GM12878 (cell line): ENCODE measurements at regions not wholly inside any gene's neighbourhood (a gene's known extent, or its start where the extent isn't known, plus 50 kb on each side); places are given as distances from the start of the nearest gene placed in this dataset.

ENCODE experiments used
- ATAC-seq: fragments of 200-7000 bp; cut with Tn5 transposase; 3 replicates; pipeline ENCODE4 v1.9.1; 2020; ENCODE audit warnings: mild to moderate bottlenecking, moderate library complexity
- BruUV-seq: library from RNA; stranded (reverse); fragments of 400-500 nt; replicated peaks from 2 replicates; lab custom pipeline; 2021; lab: Mats Ljungman, UMichigan
- CTCF ChIA-PET: fragments of 300-600 bp; sonication (Branson Sonifier 250); formaldehyde crosslinking; extraction: SDS; loops from one replicate; lab custom pipeline; 2021; ENCODE audit warnings: inconsistent platforms; lab: Yijun Ruan, JAX
- POLR2A ChIA-PET: fragments of 350-600 bp; formaldehyde crosslinking; extraction: SDS; loops from one replicate; lab custom pipeline; 2021; ENCODE audit warnings: inconsistent platforms; lab: Charles Lee
- RAD21 ChIA-PET: fragments of 300-600 bp; sonication (Branson Sonifier 250); formaldehyde crosslinking; loops from one replicate; lab custom pipeline; 2023; ENCODE audit warnings: antibody characterized with exemption; ENCODE audit not compliant: unreplicated experiment; lab: Charles Lee
- SMC1A ChIA-PET: fragments of 300-600 bp; sonication (Branson Sonifier 250); formaldehyde crosslinking; loops from one replicate; lab custom pipeline; 2023; ENCODE audit not compliant: unreplicated experiment, uncharacterized antibody; lab: Charles Lee
- DNase-seq: peaks from one replicate; pipeline ENCODE4 v3.0.0-alpha.2; 2011; ENCODE audit warnings: low read depth, low spot score
- FAIRE-seq: peaks from 3 replicates; lab custom pipeline; 2011; peaks lifted over from hg19 to GRCh38; lab: Jason Lieb, UNC
- H2AFZ ChIP-seq: 2 replicates; pipeline ENCODE4 v1.6.0; 2011; ENCODE audit warnings: low read depth, low read length, control low read depth; ENCODE audit not compliant: control insufficient read depth
- H3K27ac ChIP-seq: 2 replicates; pipeline ENCODE4 v1.5.1; 2011; ENCODE audit warnings: control low read depth; ENCODE audit not compliant: control insufficient read depth, insufficient read depth
- H3K27me3 ChIP-seq, 2 experiments: replicated peaks in 1 of 2; 2 replicates each; pipeline versions ENCODE4 v1.6.0 to v1.6.1; 2011; ENCODE audit warnings: low read length in 1 of 2; ENCODE audit not compliant: control insufficient read depth in 2 of 2, insufficient read depth in 2 of 2
- H3K36me3 ChIP-seq, 2 experiments: 2 replicates each; pipeline ENCODE4 v1.5.1; 2011; ENCODE audit warnings: low read length in 1 of 2; ENCODE audit not compliant: control insufficient read depth in 2 of 2, insufficient read depth in 2 of 2
- H3K4me1 ChIP-seq: 2 replicates; pipeline ENCODE4 v1.6.1; 2011; ENCODE audit warnings: mild to moderate bottlenecking, low read length, moderate library complexity, mixed read lengths; ENCODE audit not compliant: control insufficient read depth, insufficient read depth
- H3K4me2 ChIP-seq: 2 replicates; pipeline ENCODE4 v1.6.0; 2011; ENCODE audit warnings: control low read depth; ENCODE audit not compliant: control insufficient read depth, insufficient read depth
- H3K4me3 ChIP-seq: fragments of 200-600 bp; sonication (generic); 2 replicates; pipeline ENCODE4 v1.5.1; 2016
- H3K79me2 ChIP-seq: 2 replicates; pipeline ENCODE4 v1.6.0; 2011; ENCODE audit warnings: low read length; ENCODE audit not compliant: control insufficient read depth, insufficient read depth
- H3K9ac ChIP-seq: 2 replicates; pipeline ENCODE4 v1.8.0; 2011; ENCODE audit warnings: low read length, control low read depth, mixed read lengths; ENCODE audit not compliant: control insufficient read depth, insufficient read depth
- H3K9me3 ChIP-seq: replicated peaks from 3 replicates; pipeline ENCODE4 v1.5.1; 2011; ENCODE audit warnings: mild to moderate bottlenecking, low read length; ENCODE audit not compliant: control insufficient read depth, insufficient read depth
- H4K20me1 ChIP-seq: 2 replicates; pipeline ENCODE4 v1.6.0; 2011; ENCODE audit not compliant: control insufficient read depth, insufficient read depth
- BRCA1 ChIP-seq: IDR thresholded peaks from 2 replicates; pipeline ENCODE4 v1.6.1; 2011; ENCODE audit warnings: low read depth, low read length, improper control_type of control experiment
- CBX3 ChIP-seq: fragments of 200-600 bp; sonication (generic); IDR thresholded peaks from 2 replicates; pipeline ENCODE4 v1.6.1; 2016; ENCODE audit warnings: low read depth, borderline replicate concordance
- CHD4 ChIP-seq: fragments of 200-600 bp; sonication (generic); IDR thresholded peaks from 2 replicates; pipeline ENCODE4 v1.6.1; 2016; ENCODE audit warnings: mild to moderate bottlenecking
- ETV6 ChIP-seq, 2 experiments: fragments of 450-650 bp in 1 of 2; IDR thresholded peaks in 1 of 2; conservative IDR thresholded peaks in 1 of 2; 2 replicates each; pipeline ENCODE4 v1.6.1; 2014; ENCODE audit warnings: antibody characterized with exemption in 1 of 2, borderline replicate concordance in 1 of 2, low read depth in 1 of 2, mild to moderate bottlenecking in 1 of 2, moderate library complexity in 1 of 2
- HCFC1 ChIP-seq: fragments of 150-350 bp; IDR thresholded peaks from 2 replicates; pipeline ENCODE4 v1.6.1; 2014; ENCODE audit warnings: low read length
- KLF5 ChIP-seq: fragments of 450-650 bp; IDR thresholded peaks from 2 replicates; pipeline ENCODE4 v1.6.1; 2014; ENCODE audit warnings: mild to moderate bottlenecking; ENCODE audit not compliant: partially characterized antibody
- MXI1 ChIP-seq: fragments of 150-350 bp; IDR thresholded peaks from 2 replicates; pipeline ENCODE4 v1.6.1; 2011; ENCODE audit warnings: low read depth, mild to moderate bottlenecking, inconsistent platforms, low read length, improper control_type of control experiment
- WGBS: methylation state at CpG from one replicate; pipeline ENCODE4 v1.1.6; 2016; ENCODE audit warnings: low lambda C conversion rate; ENCODE audit not compliant: insufficient replicate concordance, insufficient coverage; ENCODE audit errors: missing lambda C conversion rate; 5-methylcytosine and 5-hydroxymethylcytosine counted together
- in situ Hi-C: fragments of 300-500 bp; cut with MboI; formaldehyde crosslinking; loops from 9 replicates; pipeline ENCODE4 v1.14.3; 2018; ENCODE audit warnings: mixed read lengths
- intact Hi-C: fragments of 100-400 bp; cut with micrococcal nuclease; formaldehyde crosslinking; loops from one replicate; pipeline ENCODE4 v1.14.2; 2022; ENCODE audit not compliant: unreplicated experiment
- TF ChIP-seq, protein P1 (sequence below): IDR thresholded peaks from 2 replicates; pipeline ENCODE4 v1.6.1; 2012; ENCODE audit warnings: low read depth, low read length, improper control_type of control experiment
- TF ChIP-seq, protein P2 (sequence below): fragments of 150-350 bp; IDR thresholded peaks from 2 replicates; pipeline ENCODE4 v1.6.1; 2016; ENCODE audit warnings: low read depth, low read length

DNA sequence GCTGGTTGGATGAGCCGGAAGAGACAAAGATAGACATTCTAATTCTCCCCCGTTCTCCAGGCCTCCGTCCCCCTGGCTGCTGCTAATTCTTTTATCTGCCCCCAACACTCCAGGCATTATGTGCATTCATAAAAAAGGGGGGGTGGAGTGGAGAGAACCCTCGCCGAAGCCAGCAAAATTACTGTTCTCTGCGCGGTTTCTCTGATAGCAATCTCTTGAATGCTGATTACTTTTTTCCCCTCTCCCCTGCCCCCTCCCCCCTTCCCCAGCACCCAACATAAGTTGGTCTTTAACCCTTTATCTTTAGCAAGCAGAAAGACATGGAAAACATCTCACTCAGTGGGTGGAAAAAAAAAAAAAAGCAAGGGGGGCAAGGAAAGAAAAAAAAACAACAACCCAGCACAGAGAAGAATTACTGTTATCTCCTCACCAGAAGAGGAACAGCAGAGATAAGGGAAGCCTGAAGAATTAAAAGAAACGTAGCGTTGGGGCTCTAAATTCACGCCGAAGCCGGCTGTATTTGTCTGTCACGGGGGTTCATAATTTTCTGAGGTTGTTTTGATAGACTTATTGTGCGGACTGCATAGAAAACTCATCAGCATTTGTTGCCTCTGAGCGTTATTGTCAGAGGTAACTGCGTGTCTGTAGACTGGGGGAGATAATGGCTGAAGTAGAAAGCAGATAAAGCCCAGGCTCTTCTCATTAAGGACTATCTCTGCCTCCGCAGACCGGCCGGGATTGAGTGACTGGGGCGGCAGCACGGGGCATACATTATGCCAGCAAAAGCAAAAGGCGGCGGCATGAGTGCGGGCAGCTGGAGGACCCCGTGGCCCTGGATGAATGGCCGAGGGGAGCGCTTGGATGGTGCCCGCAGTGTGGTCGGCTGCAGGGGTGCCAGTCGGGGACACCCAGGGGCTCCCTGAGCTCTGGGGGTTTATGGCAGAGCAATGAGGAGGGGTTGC, 126.9 kb downstream of the MRM1 start:
- no TSS peak for BruUV-seq
- H3K4me2 ChIP-seq: no peak overlapping the region
- H2AFZ ChIP-seq: no peak overlapping the region
- CTCF ChIA-PET: no interaction called here
- H3K36me3 ChIP-seq: no peaks in the 10 kb centered on the region
- ATAC-seq (no peak), FAIRE-seq (no peak), DNase-seq (no peak)
- H3K79me2 ChIP-seq: no peaks in the 10 kb centered on the region
- H3K4me1 ChIP-seq: no peaks in the 10 kb centered on the region
- SMC1A ChIA-PET: no interaction called here
- TF ChIP-seq MXI1 (no peak), BRCA1 (no peak), CBX3 (no peak), ETV6 (conservative IDR thresholded peaks at IDR 0.05 in 1 of 2, IDR thresholded peaks at IDR 0.05 in 1 of 2; ENCODE audit: borderline replicate concordance in 1 of 2, low read depth in 1 of 2) (no peak), KLF5 (no peak), CHD4 (no peak), HCFC1 (no peak)
- TF ChIP-seq, protein P1, sequence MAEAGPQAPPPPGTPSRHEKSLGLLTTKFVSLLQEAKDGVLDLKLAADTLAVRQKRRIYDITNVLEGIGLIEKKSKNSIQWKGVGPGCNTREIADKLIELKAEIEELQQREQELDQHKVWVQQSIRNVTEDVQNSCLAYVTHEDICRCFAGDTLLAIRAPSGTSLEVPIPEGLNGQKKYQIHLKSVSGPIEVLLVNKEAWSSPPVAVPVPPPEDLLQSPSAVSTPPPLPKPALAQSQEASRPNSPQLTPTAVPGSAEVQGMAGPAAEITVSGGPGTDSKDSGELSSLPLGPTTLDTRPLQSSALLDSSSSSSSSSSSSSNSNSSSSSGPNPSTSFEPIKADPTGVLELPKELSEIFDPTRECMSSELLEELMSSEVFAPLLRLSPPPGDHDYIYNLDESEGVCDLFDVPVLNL: no peak
- TF ChIP-seq, protein P2, sequence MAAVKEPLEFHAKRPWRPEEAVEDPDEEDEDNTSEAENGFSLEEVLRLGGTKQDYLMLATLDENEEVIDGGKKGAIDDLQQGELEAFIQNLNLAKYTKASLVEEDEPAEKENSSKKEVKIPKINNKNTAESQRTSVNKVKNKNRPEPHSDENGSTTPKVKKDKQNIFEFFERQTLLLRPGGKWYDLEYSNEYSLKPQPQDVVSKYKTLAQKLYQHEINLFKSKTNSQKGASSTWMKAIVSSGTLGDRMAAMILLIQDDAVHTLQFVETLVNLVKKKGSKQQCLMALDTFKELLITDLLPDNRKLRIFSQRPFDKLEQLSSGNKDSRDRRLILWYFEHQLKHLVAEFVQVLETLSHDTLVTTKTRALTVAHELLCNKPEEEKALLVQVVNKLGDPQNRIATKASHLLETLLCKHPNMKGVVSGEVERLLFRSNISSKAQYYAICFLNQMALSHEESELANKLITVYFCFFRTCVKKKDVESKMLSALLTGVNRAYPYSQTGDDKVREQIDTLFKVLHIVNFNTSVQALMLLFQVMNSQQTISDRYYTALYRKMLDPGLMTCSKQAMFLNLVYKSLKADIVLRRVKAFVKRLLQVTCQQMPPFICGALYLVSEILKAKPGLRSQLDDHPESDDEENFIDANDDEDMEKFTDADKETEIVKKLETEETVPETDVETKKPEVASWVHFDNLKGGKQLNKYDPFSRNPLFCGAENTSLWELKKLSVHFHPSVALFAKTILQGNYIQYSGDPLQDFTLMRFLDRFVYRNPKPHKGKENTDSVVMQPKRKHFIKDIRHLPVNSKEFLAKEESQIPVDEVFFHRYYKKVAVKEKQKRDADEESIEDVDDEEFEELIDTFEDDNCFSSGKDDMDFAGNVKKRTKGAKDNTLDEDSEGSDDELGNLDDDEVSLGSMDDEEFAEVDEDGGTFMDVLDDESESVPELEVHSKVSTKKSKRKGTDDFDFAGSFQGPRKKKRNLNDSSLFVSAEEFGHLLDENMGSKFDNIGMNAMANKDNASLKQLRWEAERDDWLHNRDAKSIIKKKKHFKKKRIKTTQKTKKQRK: no peak
- intact Hi-C loops: no loop called here
- RAD21 ChIA-PET: no interaction called here
- WGBS: 13% methylated on average over 30 of the region's 30 CpGs
- in situ Hi-C loops: no loop called here
- no peaks in the 10 kb centered on the region for H4K20me1 ChIP-seq
- POLR2A ChIA-PET: no interaction called here
- H3K27ac ChIP-seq: no peak overlapping the region
- H3K4me3 ChIP-seq: no peak overlapping the region
- H3K27me3 ChIP-seq: peaks cover 5 to 9% of the 10 kb centered on the region in 2 experiments; a peak in 3 of 4 replicates
- H3K9ac ChIP-seq: no peak overlapping the region
- H3K9me3 ChIP-seq: no peaks in the 10 kb centered on the region; the same call in 2 of the 3 replicates
